A673 (cell line): ENCODE measurements at regions not wholly inside any gene's neighbourhood (a gene's known extent, or its start where the extent isn't known, plus 50 kb on each side); places are given as distances from the start of the nearest gene placed in this dataset.

Experiments
- EZH2 ChIP-seq: fragments of 200-600 bp; sonication (generic); IDR thresholded peaks from 2 replicates; pipeline ENCODE4 v1.6.1; 2017; ENCODE audit warnings: borderline replicate concordance, low read depth, mild to moderate bottlenecking, mixed read lengths, antibody characterized with exemption, low read length; ENCODE audit not compliant: poor library complexity, severe bottlenecking
- TF ChIP-seq, protein P1 (sequence below): fragments of 300-800, 200-600 bp; sonication (generic); conservative IDR thresholded peaks from 2 replicates; pipeline ENCODE4 v1.5.1; 2017; ENCODE audit warnings: low read depth, mild to moderate bottlenecking, antibody characterized with exemption, low read length, moderate library complexity, mixed read lengths

GRCh38 chr12:108046135-108046534, 83.0 kb upstream of the WSCD2 start:
- TF ChIP-seq, protein P1, sequence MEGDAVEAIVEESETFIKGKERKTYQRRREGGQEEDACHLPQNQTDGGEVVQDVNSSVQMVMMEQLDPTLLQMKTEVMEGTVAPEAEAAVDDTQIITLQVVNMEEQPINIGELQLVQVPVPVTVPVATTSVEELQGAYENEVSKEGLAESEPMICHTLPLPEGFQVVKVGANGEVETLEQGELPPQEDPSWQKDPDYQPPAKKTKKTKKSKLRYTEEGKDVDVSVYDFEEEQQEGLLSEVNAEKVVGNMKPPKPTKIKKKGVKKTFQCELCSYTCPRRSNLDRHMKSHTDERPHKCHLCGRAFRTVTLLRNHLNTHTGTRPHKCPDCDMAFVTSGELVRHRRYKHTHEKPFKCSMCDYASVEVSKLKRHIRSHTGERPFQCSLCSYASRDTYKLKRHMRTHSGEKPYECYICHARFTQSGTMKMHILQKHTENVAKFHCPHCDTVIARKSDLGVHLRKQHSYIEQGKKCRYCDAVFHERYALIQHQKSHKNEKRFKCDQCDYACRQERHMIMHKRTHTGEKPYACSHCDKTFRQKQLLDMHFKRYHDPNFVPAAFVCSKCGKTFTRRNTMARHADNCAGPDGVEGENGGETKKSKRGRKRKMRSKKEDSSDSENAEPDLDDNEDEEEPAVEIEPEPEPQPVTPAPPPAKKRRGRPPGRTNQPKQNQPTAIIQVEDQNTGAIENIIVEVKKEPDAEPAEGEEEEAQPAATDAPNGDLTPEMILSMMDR: no peak
- no peak for TF ChIP-seq EZH2
